Activated CD8-positive, alpha-beta T cell treated with anti-CD3 and anti-CD28 coated beads for 36 hours (primary cell): ENCODE measurements at regions not wholly inside any gene's neighbourhood (a gene's known extent, or its start where the extent isn't known, plus 50 kb on each side); places are given as distances from the start of the nearest gene placed in this dataset.

Experiments used
- ATAC-seq: fragments of 200-7000 bp; cut with Tn5 transposase; one replicate; pipeline ENCODE4 v1.10.0; 2021; ENCODE audit warnings: mild to moderate bottlenecking, moderate library complexity
- CTCF ChIA-PET: fragments of 350-600 bp; sonication (Branson Sonifier 250); formaldehyde crosslinking; loops from one replicate; lab custom pipeline; 2021; ENCODE audit warnings: antibody characterized with exemption; lab: Charles Lee
- POLR2A ChIA-PET: fragments of 350-600 bp; sonication (Branson Sonifier 250); formaldehyde crosslinking; loops from one replicate; lab custom pipeline; 2021; ENCODE audit warnings: antibody characterized with exemption; lab: Charles Lee
- DNase-seq: peaks from one replicate; pipeline ENCODE4 v3.0.0-alpha.2; 2020
- H3K27ac Mint-ChIP-seq: one replicate; pipeline ENCODE4 v1.8.0; 2021; ENCODE audit warnings: mild to moderate bottlenecking, mixed read lengths
- H3K27me3 Mint-ChIP-seq: one replicate; pipeline ENCODE4 v1.8.0; 2021; ENCODE audit warnings: mixed read lengths
- H3K36me3 Mint-ChIP-seq: one replicate; pipeline ENCODE4 v1.8.0; 2021; ENCODE audit warnings: low read depth, mixed read lengths
- H3K4me1 Mint-ChIP-seq: one replicate; pipeline ENCODE4 v1.8.0; 2021; ENCODE audit warnings: low read depth, mixed read lengths
- H3K4me3 Mint-ChIP-seq: one replicate; pipeline ENCODE4 v1.8.0; 2021; ENCODE audit warnings: mild to moderate bottlenecking, moderate library complexity, mixed read lengths
- H3K9me3 Mint-ChIP-seq: one replicate; pipeline ENCODE4 v1.8.0; 2021; ENCODE audit warnings: mixed read lengths
- intact Hi-C: fragments of 100-400 bp; cut with micrococcal nuclease; formaldehyde crosslinking; loops from one replicate; pipeline ENCODE4 v1.10.0; 2022
- TF ChIP-seq, protein P1 (sequence below): fragments of 200-600 bp; IDR thresholded peaks from one replicate; pipeline ENCODE4 v1.8.0; 2022; ENCODE audit warnings: antibody characterized with exemption, mild to moderate bottlenecking

DNA sequence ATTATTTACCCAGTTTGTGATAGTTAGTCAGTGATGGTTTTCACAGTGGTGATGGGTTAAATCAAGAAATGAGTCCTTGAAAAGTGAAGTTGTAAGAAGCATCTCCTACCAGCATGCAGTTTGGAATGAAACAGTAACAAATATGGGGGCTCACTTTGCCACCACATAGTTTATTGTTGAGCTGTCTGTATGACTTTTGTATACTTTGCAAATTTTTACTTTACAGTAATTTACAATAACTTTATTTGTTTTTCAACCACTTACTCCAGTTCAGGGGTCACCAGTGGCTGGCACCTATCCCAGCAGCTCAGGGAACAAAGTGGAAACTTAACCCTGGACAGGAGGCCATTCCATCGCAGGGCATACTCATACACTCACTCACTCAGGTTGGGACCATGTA is 64.5 kb upstream of the ANKRD50 start:
- Mint-ChIP-seq H3K9me3 (no peaks in the 10 kb centered on the region), H3K4me3 (no peak overlapping the region), H3K36me3 (no peaks in the 10 kb centered on the region), H3K4me1 (no peaks in the 10 kb centered on the region), H3K27ac (no peak overlapping the region), H3K27me3 (no peaks in the 10 kb centered on the region)
- DNase-seq (no peak), ATAC-seq (no peak)
- intact Hi-C loops, result no loop called here
- ChIA-PET CTCF (no interaction called here), POLR2A (no interaction called here)
- TF ChIP-seq, protein P1, sequence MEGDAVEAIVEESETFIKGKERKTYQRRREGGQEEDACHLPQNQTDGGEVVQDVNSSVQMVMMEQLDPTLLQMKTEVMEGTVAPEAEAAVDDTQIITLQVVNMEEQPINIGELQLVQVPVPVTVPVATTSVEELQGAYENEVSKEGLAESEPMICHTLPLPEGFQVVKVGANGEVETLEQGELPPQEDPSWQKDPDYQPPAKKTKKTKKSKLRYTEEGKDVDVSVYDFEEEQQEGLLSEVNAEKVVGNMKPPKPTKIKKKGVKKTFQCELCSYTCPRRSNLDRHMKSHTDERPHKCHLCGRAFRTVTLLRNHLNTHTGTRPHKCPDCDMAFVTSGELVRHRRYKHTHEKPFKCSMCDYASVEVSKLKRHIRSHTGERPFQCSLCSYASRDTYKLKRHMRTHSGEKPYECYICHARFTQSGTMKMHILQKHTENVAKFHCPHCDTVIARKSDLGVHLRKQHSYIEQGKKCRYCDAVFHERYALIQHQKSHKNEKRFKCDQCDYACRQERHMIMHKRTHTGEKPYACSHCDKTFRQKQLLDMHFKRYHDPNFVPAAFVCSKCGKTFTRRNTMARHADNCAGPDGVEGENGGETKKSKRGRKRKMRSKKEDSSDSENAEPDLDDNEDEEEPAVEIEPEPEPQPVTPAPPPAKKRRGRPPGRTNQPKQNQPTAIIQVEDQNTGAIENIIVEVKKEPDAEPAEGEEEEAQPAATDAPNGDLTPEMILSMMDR, result no peak

DNA sequence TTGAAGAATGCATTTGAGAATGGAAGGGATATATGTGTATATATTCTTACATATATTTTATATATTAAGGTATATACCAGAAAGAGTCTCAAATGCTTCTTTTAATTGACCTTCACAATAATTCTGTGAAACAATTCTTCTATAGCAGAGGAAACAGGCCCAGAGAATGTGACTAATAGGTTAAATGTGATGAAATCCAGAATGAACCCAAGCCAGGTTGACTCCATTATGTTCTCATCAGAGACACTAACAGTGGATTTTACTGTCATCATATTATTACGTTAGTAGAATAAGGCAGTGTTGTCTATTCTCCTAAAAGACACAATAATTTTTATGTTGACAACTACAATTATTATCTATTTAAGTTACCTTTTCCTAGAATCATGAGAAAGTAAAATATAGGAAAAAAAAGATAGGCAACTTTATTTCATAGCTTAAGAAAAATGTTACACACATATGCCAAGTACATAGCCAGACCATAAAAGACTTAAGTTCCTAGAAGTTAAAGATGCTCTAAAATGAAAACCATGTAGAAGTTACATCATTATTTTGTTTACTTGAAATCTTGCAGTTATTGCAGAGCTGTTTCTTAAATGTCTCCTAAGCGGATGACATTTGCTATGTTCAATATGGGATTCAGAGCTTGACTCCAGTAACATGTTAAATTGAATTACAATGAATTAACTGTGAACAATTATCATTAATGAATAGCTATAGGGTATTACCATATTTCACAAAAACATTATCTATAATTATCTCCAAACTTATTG is 56.2 kb upstream of the ANKRD50 start:
- TF ChIP-seq, protein P1, result no peak
- no peak overlapping the region for H3K27ac Mint-ChIP-seq
- H3K4me1 Mint-ChIP-seq, result no peaks in the 10 kb centered on the region
- CTCF ChIA-PET, result no interaction called here
- H3K36me3 Mint-ChIP-seq, result no peaks in the 10 kb centered on the region
- intact Hi-C loops, result no loop called here
- DNase-seq, result no peak
- H3K27me3 Mint-ChIP-seq, result no peaks in the 10 kb centered on the region
- no peaks in the 10 kb centered on the region for H3K9me3 Mint-ChIP-seq
- no peak for ATAC-seq
- POLR2A ChIA-PET, result no interaction called here
- H3K4me3 Mint-ChIP-seq, result no peak overlapping the region

DNA sequence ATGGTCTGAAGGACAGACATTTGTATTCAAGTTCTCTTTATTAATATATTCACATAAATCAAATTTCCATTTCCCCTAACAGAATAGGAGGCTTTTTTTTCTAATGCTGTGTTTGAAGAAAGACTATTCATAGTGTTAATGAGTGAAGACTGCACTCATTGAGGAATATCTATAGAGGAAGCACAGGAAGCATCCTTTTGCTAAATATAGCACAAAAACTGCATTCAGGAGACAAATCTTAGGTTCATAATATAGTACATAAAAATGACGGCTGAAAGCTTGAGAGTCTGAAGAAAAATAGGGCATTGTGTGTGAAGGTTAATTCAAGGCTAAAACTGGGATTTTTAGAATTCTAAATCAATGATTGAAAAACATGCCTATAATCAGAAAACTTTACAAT is 50.4 kb upstream of the ANKRD50 start:
- Mint-ChIP-seq H3K27me3 (peaks cover 2% of the 10 kb centered on the region), H3K9me3 (no peaks in the 10 kb centered on the region), H3K4me1 (no peaks in the 10 kb centered on the region), H3K4me3 (no peak overlapping the region), H3K27ac (no peak overlapping the region), H3K36me3 (no peaks in the 10 kb centered on the region)
- TF ChIP-seq, protein P1, result no peak
- ATAC-seq (no peak), DNase-seq (no peak)
- ChIA-PET CTCF (no interaction called here), POLR2A (no interaction called here)
- intact Hi-C loops, result no loop called here
